Loucy (cell line): ENCODE measurements at regions not wholly inside any gene's neighbourhood (a gene's known extent, or its start where the extent isn't known, plus 50 kb on each side); places are given as distances from the start of the nearest gene placed in this dataset.

Experiments
- H2AFZ ChIP-seq: fragments of 200-600 bp; sonication (generic); 2 replicates; pipeline ENCODE4 v1.6.0; 2016; ENCODE audit warnings: antibody characterized with exemption, mild to moderate bottlenecking, low read length, moderate library complexity
- H3F3A ChIP-seq: fragments of 200-600 bp; 2 replicates; pipeline ENCODE4 v1.6.0; 2016; ENCODE audit warnings: antibody characterized with exemption, low read depth, mild to moderate bottlenecking
- H3K27me3 ChIP-seq: fragments of 200-600 bp; sonication (generic); 2 replicates; pipeline ENCODE4 v1.6.1; 2014; ENCODE audit warnings: low read length, mild to moderate bottlenecking; ENCODE audit not compliant: insufficient read depth, poor library complexity, severe bottlenecking
- H3K36me3 ChIP-seq: fragments of 200-600 bp; sonication (generic); 2 replicates; pipeline ENCODE4 v1.6.1; 2016; ENCODE audit warnings: low read length; ENCODE audit not compliant: insufficient read depth
- H3K4me1 ChIP-seq: fragments of 200-600 bp; sonication (generic); 2 replicates; pipeline ENCODE4 v1.5.1; 2014; ENCODE audit warnings: low read length, mild to moderate bottlenecking; ENCODE audit not compliant: insufficient read depth, poor library complexity, severe bottlenecking
- H3K4me2 ChIP-seq: fragments of 200-600 bp; sonication (generic); 2 replicates; pipeline ENCODE4 v1.6.0; 2014; ENCODE audit warnings: antibody characterized with exemption, low read length, low read depth, mild to moderate bottlenecking; ENCODE audit not compliant: poor library complexity, severe bottlenecking
- H3K4me3 ChIP-seq: fragments of 200-600 bp; sonication (generic); 2 replicates; pipeline ENCODE4 v1.5.1; 2014; ENCODE audit warnings: low read length, mild to moderate bottlenecking, mixed read lengths; ENCODE audit not compliant: poor library complexity, severe bottlenecking
- H3K79me2 ChIP-seq: fragments of 200-600 bp; sonication (generic); 2 replicates; pipeline ENCODE4 v1.6.1; 2014; ENCODE audit warnings: low read length; ENCODE audit not compliant: insufficient read depth
- H3K9ac ChIP-seq: fragments of 200-600 bp; sonication (generic); 2 replicates; pipeline ENCODE4 v1.6.0; 2014; ENCODE audit warnings: mild to moderate bottlenecking, low read depth, low read length, moderate library complexity; ENCODE audit not compliant: poor library complexity, severe bottlenecking
- H3K9me2 ChIP-seq: fragments of 200-600 bp; sonication (generic); replicated peaks from 2 replicates; pipeline ENCODE4 v1.6.1; 2016; ENCODE audit warnings: low read depth, low read length, mixed read lengths
- H3K9me3 ChIP-seq: fragments of 200-600 bp; sonication (generic); 2 replicates; pipeline ENCODE4 v1.6.1; 2014; ENCODE audit warnings: mild to moderate bottlenecking, antibody characterized with exemption, low read length, low read depth; ENCODE audit not compliant: insufficient read depth
- H4K20me1 ChIP-seq: fragments of 200-600 bp; sonication (generic); 2 replicates; pipeline ENCODE4 v1.6.0; 2014; ENCODE audit warnings: antibody characterized with exemption, low read length, mild to moderate bottlenecking; ENCODE audit not compliant: insufficient read depth, poor library complexity, severe bottlenecking
- CTCF ChIP-seq: fragments of 200-600 bp; sonication (generic); conservative IDR thresholded peaks from 2 replicates; pipeline ENCODE4 v1.5.1; 2014; ENCODE audit warnings: mild to moderate bottlenecking, antibody characterized with exemption, low read length
- EZH2phosphoT487 ChIP-seq: fragments of 200-600 bp; IDR thresholded peaks from 2 replicates; pipeline ENCODE4 v1.6.1; 2018; ENCODE audit warnings: antibody characterized with exemption, mild to moderate bottlenecking, moderate library complexity, borderline replicate concordance

GRCh38 chr17:409308-409847, 56.8 kb upstream of the RPH3AL start:
- Histone ChIP-seq H4K20me1 (peaks cover 46% of the 10 kb centered on the region), H3K4me2 (peak overlapping the region; percentile 82), H2AFZ (peak overlapping the region; percentile 9; the same call in 1 of the 2 replicates), H3K9me2 (no peaks in the 10 kb centered on the region), H3F3A (peaks cover 7% of the 10 kb centered on the region), H3K36me3 (peaks cover 7% of the 10 kb centered on the region; the same call in 1 of the 2 replicates), H3K4me3 (peak overlapping the region; percentile 76), H3K9ac (peak overlapping the region; percentile 84), H3K79me2 (peaks cover 82% of the 10 kb centered on the region), H3K4me1 (peaks cover 29% of the 10 kb centered on the region), H3K9me3 (no peaks in the 10 kb centered on the region), H3K27me3 (no peaks in the 10 kb centered on the region)
- TF ChIP-seq CTCF (no peak), EZH2phosphoT487 (no peak)

- TF ChIP-seq CTCF (no peak), EZH2phosphoT487 (no peak)
- no peak overlapping the region for H3K4me3 ChIP-seq
- no peak overlapping the region for H3K4me2 ChIP-seq
- peaks cover 40% of the 10 kb centered on the region for H3K36me3 ChIP-seq
- H2AFZ ChIP-seq, result no peak overlapping the region
- peaks cover 15% of the 10 kb centered on the region for H3K4me1 ChIP-seq
- no peaks in the 10 kb centered on the region for H3F3A ChIP-seq
- H3K9me3 ChIP-seq, result no peaks in the 10 kb centered on the region
- H3K9ac ChIP-seq, result no peak overlapping the region
- H3K79me2 ChIP-seq, result peaks cover 80% of the 10 kb centered on the region
- H3K9me2 ChIP-seq, result no peaks in the 10 kb centered on the region
- H3K27me3 ChIP-seq, result no peaks in the 10 kb centered on the region
- H4K20me1 ChIP-seq, result peaks cover 47% of the 10 kb centered on the region
Observed at GRCh38 chr17:404703-405102, 52.1 kb upstream of the RPH3AL start.
